GM18870 (cell line): ENCODE measurements at regions not wholly inside any gene's neighbourhood (a gene's known extent, or its start where the extent isn't known, plus 50 kb on each side); places are given as distances from the start of the nearest gene placed in this dataset.
"Not testable (repeated sequence)": the region's sequence is repeated elsewhere in the genome, so short reads cannot be mapped to it uniquely, and the experiment has no call there.

ENCODE experiments used
- ATAC-seq: cut with Tn5 transposase; IDR thresholded peaks from one replicate; pipeline ENCODE4 v1.9.1; 2021; ENCODE audit warnings: moderate library complexity; ENCODE audit not compliant: unreplicated experiment

DNA sequence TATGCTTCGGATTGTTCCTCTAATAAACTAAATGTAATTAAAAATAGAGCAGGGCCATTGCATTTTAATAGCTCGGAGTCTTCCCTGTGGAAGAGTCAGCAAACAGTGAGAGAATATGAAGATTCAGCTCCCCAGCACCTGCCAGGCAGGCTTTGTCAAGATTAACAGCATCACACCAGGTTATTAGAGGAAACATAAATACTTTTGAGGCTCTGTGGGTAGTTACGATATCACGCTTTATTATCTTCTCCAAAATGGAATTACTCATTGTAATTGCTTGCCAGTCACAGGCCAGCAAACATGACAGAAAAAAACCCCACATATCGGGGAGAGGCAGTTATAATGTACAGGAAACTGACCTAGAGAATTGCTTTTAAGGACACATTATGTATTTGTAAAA lies 303.9 kb downstream of the CPS1 start:
- no peak for ATAC-seq

GRCh38 chr2:210861038-210861665 lies 304.8 kb downstream of the CPS1 start:
- no peak for ATAC-seq

GRCh38 chr2:210862283-210863065 lies 306.1 kb downstream of the CPS1 start:
- no peak for ATAC-seq

- no peak for ATAC-seq
Observed at GRCh38 chr2:210863283-210863682, 306.9 kb downstream of the CPS1 start.

DNA sequence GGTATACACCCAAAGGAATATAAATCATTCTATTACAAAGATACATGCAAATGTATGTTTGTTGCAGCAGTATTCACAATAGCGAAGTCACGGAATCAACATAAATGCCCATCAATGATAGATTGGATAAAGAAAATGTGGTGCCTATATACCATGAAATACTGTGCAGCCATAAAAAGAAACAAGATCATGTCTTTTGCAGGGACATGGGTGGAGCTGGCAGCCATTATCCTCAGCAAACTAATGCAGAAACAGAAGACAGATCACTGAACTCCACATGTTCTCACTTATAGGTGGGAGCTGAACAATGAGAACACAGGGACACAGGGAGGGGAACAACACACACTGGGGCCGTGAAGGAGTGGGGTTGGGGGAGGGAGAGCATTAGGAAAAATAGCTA lies 315.2 kb downstream of the CPS1 start:
- not testable (repeated sequence) for ATAC-seq

- no peak for ATAC-seq
Observed at GRCh38 chr2:210873631-210874030, 317.2 kb downstream of the CPS1 start.

- ATAC-seq: no peak
Observed at GRCh38 chr2:210884227-210884626, 327.8 kb downstream of the CPS1 start.

DNA sequence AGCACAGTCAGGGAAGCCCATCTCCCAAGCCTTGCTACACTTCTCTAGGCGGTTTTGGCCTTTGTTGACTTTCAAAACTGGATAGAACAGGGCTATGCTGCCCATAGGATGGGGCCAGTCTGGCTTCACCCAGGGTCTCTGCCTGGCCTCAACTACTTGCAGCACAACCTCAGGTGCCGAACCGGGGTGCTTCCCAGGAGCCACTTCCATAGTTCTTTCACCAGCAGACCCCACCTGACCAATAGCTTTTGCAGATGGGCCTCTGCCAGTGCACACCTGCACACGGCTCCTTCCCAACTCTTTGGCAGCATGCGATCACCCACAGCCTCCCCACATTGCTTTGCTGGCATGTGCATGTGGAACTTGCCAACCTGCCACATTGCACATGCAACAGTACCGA lies 331.6 kb downstream of the CPS1 start:
- ATAC-seq: no peak

DNA sequence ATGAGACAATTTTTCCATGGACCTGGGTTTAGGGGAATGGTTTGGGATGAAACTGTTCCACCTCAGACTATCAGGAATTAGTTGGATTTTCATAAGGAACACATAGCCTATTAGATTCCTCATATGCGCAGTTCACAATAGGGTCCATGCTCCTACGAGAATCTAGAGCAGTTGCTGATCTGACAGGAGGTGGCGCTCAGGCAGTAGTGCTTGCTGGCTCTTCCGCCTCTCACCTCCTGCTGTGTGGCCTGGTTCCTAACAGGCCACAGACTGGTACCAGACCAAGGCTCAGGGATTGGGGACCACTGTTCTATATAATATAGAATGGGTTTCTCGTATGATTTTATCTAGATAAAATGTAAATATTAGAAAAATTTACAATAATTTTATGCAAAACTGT lies 338.7 kb downstream of the CPS1 start:
- ATAC-seq: no peak

DNA sequence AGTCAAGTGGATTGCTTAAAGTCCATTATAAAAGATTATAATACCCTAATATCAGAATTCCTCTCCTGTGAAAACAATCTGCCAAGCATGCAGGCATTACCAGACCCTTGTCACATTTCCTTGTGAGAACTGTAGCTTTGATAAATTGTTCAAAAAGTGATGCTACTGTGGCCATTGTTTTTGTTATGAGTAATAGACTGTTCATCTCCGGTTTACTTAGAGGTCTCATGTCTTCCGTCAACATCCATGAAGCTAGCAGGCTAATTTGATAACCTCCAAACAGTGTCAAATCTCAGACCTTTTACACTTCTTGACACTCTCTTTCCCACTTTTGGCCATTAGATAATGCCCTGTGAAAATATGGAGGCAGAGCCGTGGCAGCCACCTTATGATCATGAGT lies 342.7 kb downstream of the CPS1 start:
- ATAC-seq: no peak

- no peak for ATAC-seq
Observed at GRCh38 chr2:210901326-210901725, 344.9 kb downstream of the CPS1 start.

DNA sequence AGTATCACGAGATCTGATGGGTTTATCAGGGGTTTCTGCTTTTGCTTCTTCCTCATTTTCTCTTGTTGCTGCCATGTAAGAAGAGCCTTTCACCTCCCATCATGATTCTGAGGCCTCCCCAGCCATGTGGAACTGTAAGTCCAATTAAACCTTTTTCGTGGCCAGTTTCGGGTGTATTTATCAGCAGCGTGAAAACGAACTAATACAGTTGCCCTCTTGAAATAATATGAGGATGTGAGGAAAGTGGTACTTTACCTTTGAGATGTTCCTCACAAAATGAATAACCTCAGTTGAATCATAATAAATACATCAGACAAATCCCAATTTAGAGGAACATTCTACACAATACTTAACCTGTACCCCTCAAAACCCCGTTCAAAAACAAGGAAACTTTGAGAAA lies 356.4 kb downstream of the CPS1 start:
- ATAC-seq: no peak

GRCh38 chr2:210913461-210913860 lies 357.1 kb downstream of the CPS1 start:
- ATAC-seq: no peak

DNA sequence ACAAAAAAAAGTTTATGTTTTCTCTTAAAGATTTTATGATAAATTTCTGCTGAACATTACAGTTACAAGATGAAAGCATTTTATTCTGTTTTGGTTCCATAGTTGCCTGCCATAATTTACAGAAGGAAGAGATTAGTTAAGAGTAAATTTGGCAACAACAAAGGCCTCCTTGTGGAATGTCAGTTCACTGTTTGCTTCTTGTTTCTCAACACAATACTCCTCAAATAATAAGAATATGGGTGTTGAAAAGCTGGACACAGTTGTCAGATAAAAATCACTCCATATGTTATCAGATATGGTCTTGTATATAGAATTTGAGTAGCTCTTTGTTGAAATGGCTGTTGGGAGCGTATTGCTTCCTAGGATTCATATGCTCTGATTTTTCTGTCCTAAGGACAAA lies 359.5 kb downstream of the CPS1 start:
- no peak for ATAC-seq

- no peak for ATAC-seq
Observed at GRCh38 chr2:210917465-210917864, 361.1 kb downstream of the CPS1 start.

GRCh38 chr2:210919128-210919527 lies 362.7 kb downstream of the CPS1 start:
- no peak for ATAC-seq

- no peak for ATAC-seq
Observed at GRCh38 chr2:210922419-210922818, 366.0 kb downstream of the CPS1 start.

DNA sequence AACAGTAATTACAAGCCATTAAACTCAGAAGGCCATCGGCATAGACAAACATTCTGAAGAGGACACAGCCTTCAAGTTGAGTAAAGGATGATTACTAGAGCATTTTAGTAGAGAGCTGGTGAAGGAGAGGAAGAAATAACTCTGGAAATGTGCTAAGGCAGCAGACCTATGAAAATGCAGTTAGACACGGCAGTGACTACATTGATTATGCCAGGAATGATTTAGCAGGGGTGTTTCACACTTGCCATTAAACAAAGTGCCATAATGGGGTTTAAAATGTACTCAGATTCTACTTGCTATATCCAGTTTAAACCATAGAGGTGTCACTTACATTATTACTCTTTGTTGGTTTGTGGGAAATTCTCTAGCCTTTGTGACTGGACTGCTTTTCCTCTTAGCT lies 372.3 kb downstream of the CPS1 start:
- no peak for ATAC-seq

GRCh38 chr2:210938228-210938627 lies 381.8 kb downstream of the CPS1 start:
- no peak for ATAC-seq

GRCh38 chr2:210946395-210946794 lies 390.0 kb downstream of the CPS1 start:
- ATAC-seq: no peak

DNA sequence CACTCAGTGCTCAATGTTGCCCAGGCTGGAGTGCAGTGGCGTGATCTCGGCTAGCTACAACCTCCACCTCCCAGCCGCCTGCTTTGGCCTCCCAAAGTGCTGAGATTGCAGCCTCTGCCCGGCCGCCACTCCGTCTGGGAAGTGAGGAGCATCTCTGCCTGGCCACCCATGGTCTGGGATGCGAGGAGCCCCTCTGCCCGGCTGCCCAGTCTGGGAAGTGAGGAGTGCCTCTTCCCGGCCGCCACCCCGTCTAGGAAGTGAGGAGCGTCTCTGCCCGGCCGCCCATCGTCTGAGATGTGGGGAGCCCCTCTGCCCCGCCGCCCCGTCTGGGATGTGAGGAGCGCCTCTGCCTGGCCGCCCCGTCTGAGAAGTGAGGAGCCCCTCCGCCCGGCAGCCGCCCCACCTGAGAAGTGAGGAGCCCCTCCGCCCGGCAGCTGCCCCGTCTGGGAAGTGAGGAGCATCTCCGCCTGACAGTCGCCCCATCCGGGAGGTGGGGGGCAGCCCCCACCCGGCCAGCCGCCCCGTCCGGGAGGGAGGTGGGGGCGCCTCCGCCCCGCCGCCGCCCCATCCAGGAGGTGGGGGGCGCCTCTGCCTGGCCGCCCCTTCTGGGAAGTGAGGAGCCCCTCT lies 394.1 kb downstream of the CPS1 start:
- not testable (repeated sequence) for ATAC-seq

DNA sequence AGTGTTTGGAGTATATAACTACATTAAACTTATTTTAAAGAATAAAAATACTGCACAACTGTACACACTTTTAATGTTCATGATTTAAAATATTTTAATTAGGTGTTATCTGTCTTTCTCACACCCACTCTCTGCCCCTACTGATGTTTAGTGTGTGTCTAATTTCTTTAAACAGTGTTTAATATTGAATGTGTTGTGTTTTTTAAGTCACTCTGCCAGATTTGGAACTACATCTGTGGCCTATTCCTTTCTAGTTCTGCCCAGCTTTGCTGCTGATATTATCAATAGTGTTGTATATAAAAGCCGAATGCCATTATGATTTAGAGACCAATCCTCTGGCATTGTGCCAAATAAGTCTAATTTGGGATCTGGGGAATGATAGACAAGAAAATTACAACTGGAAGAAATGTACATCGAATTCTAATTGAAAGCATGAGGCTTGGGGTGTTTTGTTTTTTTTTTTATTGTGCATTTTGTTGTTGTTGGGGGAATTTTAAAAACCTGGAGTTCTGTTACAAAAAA lies 398.0 kb downstream of the CPS1 start:
- ATAC-seq: no peak
